C4-2B (cell line): ENCODE measurements at regions not wholly inside any gene's neighbourhood (a gene's known extent, or its start where the extent isn't known, plus 50 kb on each side); places are given as distances from the start of the nearest gene placed in this dataset.

Experiments used
- H3K27ac ChIP-seq: fragments of 450-650 bp; 2 replicates; pipeline ENCODE4 v1.5.1; 2017
- ZFX ChIP-seq: fragments of 450-650 bp; IDR thresholded peaks from 2 replicates; pipeline ENCODE4 v1.6.1; 2017
- TF ChIP-seq, protein P1 (sequence below): fragments of 450-650 bp; conservative IDR thresholded peaks from 2 replicates; pipeline ENCODE4 v1.5.1; 2017; ENCODE audit warnings: mild to moderate bottlenecking

DNA sequence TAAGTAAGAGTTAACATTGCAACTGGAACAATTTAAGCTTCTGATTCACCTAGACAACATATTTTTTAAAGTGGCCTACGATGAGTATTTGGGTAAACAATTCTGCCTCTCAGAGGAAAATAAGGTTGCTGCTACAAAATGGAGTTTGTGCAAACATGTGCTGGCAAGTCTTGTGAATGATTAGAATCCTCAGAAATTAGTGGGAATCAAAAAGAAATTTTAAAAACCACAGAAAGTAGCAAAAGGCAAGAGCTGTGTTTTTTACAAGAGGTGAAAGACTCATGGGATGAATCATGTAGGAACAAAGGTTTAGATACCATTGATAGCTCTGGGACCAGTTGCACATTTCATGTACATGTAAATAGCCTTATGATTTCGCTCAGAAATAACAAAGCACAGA lies 561.6 kb downstream of the TAF11L14 start:
- no peak overlapping the region for H3K27ac ChIP-seq
- TF ChIP-seq, protein P1, sequence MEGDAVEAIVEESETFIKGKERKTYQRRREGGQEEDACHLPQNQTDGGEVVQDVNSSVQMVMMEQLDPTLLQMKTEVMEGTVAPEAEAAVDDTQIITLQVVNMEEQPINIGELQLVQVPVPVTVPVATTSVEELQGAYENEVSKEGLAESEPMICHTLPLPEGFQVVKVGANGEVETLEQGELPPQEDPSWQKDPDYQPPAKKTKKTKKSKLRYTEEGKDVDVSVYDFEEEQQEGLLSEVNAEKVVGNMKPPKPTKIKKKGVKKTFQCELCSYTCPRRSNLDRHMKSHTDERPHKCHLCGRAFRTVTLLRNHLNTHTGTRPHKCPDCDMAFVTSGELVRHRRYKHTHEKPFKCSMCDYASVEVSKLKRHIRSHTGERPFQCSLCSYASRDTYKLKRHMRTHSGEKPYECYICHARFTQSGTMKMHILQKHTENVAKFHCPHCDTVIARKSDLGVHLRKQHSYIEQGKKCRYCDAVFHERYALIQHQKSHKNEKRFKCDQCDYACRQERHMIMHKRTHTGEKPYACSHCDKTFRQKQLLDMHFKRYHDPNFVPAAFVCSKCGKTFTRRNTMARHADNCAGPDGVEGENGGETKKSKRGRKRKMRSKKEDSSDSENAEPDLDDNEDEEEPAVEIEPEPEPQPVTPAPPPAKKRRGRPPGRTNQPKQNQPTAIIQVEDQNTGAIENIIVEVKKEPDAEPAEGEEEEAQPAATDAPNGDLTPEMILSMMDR = no peak
- no peak for TF ChIP-seq ZFX

- no peak for TF ChIP-seq ZFX
- TF ChIP-seq, protein P1 = no peak
- no peak overlapping the region for H3K27ac ChIP-seq
These were observed 563.5 kb downstream of the TAF11L14 start for GRCh38 chr5:18197734-18198133.

DNA sequence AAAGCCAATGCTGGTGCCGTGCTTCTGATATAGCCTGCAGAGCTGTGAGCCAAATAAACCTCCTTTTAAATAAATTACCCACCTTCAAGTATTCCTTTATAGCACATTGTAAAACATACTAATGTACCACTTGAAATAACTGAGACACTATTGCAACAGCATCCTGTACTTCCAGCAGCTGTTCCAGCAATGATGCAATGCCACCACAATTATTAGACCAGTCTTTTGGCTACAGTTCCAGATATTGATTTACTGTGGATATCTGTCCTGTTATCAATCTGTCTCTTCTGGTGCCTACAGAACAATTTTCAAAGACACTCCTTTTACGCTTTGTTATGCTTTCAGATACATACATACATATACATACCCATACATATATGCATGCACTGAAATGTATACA lies 567.9 kb downstream of the TAF11L14 start:
- H3K27ac ChIP-seq = no peak overlapping the region
- TF ChIP-seq, protein P1 = no peak
- no peak for TF ChIP-seq ZFX

GRCh38 chr5:18203296-18203695 lies 569.0 kb downstream of the TAF11L14 start:
- TF ChIP-seq ZFX = no peak
- TF ChIP-seq, protein P1 = no peak
- H3K27ac ChIP-seq = no peak overlapping the region

GRCh38 chr5:18213666-18214065 lies 579.4 kb downstream of the TAF11L14 start:
- TF ChIP-seq ZFX = no peak
- TF ChIP-seq, protein P1 = no peak
- H3K27ac ChIP-seq = no peak overlapping the region

DNA sequence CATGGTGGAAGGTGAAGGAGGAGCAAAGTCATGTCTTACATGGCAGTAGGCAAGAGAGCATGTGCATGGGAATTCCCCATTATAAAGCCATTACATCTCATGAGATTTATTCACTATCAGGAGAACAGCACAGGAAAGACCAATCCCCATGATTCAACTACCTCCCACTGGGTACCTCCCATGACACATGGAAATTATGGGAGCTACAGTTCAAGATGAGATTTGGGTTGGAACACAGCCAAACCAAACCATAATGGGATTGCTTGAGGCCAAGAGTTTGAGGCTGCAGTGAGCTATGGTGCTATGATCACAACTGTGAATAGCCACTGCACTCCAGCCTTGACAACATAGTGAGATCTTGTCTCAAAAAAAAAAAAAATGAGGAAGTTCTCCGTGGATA lies 581.8 kb downstream of the TAF11L14 start:
- H3K27ac ChIP-seq = no peak overlapping the region
- TF ChIP-seq, protein P1 = no peak
- no peak for TF ChIP-seq ZFX

DNA sequence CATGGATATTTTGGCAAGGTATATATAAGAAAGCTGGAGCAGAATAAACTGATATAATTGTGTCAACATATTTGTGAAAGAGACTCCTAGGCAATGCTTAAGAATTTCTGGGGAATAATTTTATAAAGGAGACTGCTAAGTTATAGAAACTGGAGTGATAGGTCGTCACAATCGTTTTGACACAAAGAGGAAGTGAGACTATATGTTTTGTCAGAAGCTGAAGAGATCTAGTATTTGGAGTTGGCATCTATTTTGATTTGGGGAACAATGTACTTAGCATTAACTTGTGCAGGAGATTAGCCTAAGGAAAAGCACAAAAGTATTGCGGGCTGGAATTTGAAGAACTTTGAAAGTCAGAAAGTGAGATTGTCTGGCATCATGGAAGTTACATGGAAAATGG lies 582.5 kb downstream of the TAF11L14 start:
- H3K27ac ChIP-seq = no peak overlapping the region
- TF ChIP-seq ZFX = no peak
- TF ChIP-seq, protein P1 = no peak
